GM23248 (cell line): ENCODE measurements at regions not wholly inside any gene's neighbourhood (a gene's known extent, or its start where the extent isn't known, plus 50 kb on each side); places are given as distances from the start of the nearest gene placed in this dataset.

Source experiments
- EZH2 ChIP-seq: fragments of 200-600 bp; sonication (generic); IDR thresholded peaks from 2 replicates; pipeline ENCODE4 v1.6.1; 2018; ENCODE audit warnings: antibody characterized with exemption, mild to moderate bottlenecking; ENCODE audit not compliant: insufficient read depth, poor library complexity, severe bottlenecking
- EZH2phosphoT487 ChIP-seq: fragments of 200-600 bp; sonication (generic); IDR thresholded peaks from 2 replicates; pipeline ENCODE4 v1.6.1; 2018; ENCODE audit warnings: antibody characterized with exemption, moderate library complexity, mild to moderate bottlenecking, low read depth; ENCODE audit not compliant: insufficient read depth

GRCh38 chr2:231655488-231655887 is 52.8 kb upstream of the PTMA start:
- TF ChIP-seq EZH2phosphoT487 = no peak
- no peak for TF ChIP-seq EZH2
